Amniotic epithelial cell (primary cell): ENCODE measurements at regions not wholly inside any gene's neighbourhood (a gene's known extent, or its start where the extent isn't known, plus 50 kb on each side); places are given as distances from the start of the nearest gene placed in this dataset.

Source experiments
- DNase-seq: peaks from one replicate; pipeline ENCODE4 v3.0.0-alpha.2; 2010; ENCODE audit warnings: low read depth

DNA sequence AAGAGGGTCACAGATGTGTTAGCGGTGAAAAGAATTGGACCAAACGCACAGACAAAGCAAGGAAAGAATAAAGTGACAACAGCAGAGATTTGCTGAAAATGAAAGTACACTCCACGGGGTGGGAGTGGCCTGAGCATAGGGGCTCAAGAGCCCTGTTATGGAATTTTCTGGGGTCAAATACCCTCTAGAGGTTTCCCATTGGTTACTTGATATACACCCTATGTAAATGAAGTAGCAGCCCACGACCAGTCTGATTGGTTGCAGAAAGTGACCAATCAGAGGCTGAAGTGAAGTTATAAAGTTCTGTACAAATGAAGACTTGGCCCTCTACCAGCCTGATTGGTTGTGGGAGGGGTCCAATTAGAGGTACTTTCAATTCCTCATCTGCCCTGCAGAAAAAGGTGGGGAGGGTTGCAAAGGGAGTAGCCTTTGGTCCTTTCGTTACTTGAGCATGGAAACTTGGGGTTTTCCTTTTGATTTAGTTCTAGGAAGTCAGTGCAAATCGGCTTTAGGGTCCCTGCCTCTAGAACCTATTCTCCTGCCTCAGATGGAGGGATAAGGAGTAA, 125.6 kb upstream of the PRPS1L1 start:
- no peak for DNase-seq

DNA sequence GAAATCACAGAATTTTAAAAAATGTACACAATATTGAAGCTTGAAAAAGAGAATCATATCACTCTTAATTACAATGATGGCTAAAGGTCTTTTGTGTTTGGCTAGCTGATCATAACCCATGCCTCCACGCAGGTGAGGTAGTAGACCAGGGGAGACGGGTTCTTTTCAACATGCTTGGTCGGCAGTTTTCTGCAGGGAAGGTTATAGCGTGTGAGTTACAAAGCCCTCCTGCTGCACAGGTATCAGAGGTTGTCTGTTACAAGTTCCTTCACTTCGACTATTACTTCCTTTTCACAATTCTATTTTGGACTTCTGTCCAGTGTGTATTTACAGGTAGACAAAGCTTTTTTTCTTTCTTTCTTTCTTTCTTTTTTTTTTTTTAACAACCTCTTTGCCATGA, 127.1 kb upstream of the PRPS1L1 start:
- no peak for DNase-seq

DNA sequence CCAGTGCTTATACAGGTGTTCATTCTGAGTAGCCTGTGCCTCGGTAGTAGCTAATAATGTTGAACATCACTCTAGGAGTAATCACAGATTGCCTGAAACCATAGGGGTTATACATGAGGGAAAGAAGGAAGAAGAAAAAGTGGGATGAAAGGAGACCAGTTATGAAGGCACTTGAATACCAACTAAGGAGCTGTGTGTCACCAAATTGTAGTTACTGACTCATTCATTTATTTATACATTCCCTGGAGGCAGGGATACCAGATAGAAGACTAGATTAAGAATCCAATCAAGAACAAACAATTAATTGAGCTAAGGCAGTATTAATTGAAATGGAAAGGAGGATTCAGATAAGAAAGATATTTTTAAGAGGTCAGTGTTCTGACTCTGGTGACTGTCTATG, 129.6 kb upstream of the PRPS1L1 start:
- DNase-seq = no peak

DNA sequence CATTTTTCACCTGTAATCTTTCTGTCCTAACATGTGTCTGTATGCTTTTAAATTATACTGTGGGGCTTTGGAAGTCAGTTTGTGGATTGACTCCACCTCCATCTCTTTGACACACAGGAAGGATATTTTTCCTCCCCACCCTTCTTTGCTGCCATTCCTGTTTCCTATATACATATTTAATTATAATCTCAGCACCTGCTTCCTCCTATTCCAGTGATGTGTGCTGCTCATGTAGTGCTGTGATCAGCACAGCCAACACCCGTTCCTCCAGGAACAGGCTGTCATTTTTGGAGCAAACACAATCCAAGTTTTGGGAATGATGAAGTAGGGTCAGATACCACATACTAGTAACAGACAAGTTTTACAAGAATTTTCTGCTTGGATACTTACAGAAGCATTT, 135.0 kb upstream of the PRPS1L1 start:
- no peak for DNase-seq

DNA sequence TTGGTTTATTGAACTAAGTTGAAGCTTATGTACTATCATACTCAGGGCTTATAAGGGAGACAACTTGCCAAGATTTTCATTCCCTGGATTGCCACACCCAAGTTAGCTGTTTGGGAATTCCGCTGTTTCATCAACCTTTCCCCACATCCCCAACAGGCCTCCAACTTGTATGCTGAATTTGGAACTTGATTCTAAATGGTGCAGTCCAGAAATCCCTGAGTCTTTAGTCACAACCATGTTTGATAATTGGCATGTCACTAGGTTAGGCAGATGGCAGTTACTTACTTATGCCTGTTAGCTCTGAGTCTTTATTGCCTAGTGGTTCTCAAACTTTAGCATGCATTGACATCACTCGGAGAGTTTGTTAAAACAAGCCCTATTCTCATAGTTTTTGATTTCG, 135.4 kb upstream of the PRPS1L1 start:
- DNase-seq = no peak

DNA sequence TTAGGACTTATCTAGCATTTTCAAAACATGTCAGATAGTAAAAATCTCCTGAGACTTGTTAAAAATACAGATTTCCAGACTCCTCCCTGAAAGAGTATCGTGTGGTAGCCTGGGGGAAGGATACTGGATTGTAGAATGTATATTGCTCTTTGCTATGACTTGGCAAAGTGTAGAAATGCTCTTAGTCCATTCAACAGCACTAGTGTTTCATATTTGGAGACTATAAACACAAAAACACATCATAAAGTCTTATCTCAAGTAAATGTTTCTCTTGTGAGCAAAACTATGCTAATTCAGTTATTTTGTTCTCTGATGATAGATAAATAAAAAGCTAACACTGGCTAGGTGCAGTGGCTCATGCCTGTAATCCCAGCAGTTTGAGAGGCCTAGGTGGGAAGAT, 137.5 kb upstream of the PRPS1L1 start:
- DNase-seq = peak; percentile 53

DNA sequence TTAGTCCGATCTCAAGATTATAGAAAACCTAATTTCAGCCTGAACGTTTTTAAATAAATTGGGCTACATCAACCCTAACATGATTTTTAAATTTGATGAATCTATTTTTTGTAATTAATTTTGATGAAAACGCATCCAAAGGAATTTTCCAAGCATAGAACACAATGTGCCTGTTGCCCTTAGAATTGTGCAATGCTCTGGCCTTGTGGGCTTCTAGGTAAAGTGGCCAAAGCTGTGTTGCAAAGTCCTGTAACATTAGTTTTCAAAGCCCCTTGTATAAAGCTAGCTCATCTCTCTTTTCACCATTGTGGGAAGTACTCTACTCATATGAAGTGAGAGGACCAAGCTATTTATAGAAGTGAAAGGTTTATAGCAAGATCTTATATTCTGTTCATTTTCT, 138.4 kb upstream of the PRPS1L1 start:
- peak; percentile 56 for DNase-seq

DNA sequence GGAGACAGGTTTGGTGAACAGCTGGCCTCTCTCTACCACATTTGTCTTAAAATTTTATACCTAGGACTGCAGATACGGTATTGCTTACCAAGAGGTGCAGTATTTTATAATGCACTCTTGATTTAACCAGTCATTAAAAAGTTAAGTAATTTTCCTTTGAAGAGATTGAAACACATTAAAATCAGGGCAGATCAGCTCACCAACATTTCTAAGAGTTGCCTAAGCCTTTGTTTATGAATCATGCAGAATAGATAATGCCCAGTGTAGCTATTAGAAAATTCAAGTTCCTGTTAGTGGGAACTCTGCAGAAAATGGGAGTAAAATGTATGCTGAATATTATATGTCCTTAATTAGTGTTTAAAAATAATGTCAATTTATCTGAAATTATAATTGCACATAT, 140.2 kb upstream of the PRPS1L1 start:
- DNase-seq = peak; percentile 54

DNA sequence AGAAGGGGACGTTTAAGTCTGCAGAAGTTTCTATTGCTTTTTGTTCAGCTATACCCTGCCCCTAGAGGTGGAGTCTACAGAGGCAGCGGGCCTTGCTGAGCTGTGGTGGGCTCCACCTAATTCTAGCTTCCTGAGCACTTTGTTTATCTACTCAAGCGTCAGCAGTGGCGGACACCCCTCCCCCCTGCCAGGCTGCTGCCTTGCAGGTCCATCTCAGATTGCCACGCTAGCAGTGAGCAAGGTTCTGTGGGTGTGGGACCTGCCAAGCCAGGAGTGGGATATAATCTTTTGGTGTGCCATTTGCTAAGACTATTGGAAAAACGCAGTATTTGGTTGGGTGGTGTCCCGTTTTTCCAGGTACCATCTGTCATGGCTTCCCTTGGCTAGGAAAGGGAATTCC, 147.3 kb upstream of the PRPS1L1 start:
- no peak for DNase-seq

DNA sequence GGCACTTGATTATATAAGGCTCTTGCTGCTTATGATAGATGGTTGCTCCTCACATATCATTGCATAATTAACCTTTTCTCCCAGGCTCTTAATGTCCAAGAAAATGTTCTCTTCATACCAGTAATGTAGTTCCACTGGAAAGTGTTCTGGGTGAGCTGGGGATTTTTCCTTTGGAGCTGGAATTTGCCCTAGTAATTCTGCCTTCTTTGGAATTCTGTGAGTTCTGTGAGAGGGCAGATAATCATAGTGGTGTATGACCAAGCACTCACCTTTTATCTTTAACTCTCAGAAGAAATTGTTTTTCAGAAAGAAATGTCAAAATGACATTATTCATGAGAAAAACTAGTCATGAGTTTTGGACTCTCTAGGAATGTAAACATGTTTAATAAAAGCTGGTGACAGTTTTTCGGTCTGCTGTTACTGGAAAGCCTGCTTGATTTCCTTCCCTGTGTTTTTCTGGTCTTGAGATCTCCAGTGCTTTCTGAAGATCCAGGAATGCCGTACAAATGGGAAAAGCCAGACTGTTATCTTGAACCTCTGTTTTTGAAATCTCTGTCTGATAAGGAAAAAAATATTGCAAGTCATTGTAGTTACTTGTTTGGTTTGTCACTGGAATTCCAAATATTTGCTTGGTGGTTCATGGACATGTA, 148.3 kb upstream of the PRPS1L1 start:
- peak; percentile 70 for DNase-seq

DNA sequence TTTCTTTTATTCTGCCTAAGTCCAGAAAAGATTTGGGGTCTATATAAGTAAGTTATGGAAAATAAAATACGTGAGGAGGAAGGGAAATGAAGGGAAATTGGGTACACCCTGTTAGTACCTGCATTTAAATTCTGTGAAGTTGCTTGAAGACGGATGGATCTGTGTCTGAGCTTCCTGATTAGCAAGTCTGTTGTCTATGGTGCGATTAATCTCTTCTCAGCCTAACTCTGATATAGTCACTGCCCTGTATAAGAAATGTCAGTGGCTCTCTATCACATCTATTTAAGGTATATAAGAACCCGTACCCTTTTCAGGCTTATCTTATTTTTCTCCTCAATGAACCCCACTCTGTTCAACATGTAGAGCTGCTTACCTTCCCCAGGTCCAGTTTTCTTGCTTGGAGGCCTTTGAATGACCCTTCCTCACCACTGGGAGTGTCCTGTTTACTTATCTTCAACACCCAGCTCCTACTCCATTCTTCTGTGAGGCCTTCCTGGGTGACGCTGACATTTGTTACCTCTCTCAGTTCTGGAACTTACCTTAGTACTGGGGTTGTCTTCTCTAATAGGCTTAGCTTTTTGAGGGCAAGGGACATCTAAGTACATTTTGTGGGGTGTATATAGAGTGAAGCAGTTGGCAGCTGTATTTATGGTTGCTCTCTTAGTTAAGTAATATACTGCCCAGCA, 149.6 kb upstream of the PRPS1L1 start:
- DNase-seq = no peak

DNA sequence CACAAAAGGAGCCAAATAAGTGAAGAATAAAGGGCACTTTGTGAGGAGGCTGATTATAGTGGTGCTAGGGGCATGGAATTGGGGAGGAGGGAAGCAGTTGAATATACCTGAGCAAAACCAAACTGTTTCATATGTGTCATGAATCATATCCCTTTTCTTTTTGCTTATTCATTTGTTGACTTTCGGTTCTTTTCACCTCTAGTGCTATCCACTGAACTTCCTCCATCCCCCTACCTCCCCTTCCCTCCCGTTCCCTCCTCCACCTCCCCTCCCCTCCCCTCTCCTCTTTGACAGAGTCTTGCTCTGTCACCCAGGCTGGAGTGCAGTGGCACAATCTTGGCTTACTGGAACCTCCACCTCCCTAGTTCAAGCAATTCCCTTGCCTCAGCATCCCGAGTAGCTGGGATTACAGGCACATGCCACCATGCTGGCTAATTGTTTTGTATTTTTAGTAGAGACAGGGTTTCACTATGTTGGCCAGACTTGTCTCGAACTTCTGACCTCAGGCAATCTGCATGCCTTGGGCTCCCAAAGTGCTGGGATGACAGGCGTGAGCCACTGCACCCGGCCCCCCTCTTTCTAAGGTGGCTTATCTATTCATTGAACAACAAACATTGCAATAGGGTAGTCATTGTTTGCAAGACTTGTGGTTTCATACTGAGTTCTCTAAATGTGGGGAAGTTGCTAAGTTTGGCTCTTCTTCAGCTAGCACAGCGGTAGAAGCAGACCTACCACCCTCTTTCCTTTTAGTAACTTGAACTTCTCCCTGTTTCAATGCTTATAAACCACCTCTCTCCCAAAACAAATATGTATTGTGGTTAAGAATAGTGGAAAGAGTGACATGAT, 150.4 kb upstream of the PRPS1L1 start:
- DNase-seq = peak; percentile 74

DNA sequence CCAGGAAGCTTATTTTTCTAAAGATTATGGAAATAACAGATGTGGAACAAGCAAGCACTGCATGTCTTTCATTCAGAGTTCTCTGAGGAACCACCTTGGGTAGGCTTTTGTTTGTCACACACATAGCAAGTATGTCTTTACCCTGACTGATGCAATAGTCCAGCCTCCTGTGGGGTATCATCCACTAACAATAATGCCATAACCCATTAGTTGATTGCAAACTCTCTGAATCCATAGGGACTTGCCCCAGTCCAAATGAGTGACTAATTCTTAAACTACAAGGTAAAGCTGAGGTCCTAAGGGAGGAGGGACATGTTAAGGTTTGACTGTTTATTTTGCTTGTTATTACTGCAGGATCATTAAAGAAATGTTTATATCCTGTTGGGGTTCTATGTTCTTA, 151.4 kb upstream of the PRPS1L1 start:
- peak; percentile 12 for DNase-seq

DNA sequence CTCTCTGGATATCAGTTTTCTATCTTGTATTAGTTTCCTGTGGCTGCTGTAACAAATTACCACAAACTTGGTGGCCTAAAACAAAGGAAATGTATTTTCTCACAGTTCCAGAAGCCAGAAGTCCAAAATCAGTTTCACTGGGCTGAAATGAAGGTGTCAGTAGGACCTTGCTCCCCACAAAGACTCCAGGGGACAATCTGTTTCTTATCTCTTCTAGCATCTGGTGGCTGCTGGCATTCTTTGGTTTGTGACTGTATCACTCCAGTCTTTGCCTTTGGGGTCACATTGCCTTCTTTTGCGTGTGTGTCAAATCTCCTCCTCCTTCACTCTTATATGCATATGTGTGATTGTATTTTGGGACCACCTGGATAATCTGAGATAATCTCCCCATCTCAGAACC, 153.0 kb upstream of the PRPS1L1 start:
- no peak for DNase-seq

DNA sequence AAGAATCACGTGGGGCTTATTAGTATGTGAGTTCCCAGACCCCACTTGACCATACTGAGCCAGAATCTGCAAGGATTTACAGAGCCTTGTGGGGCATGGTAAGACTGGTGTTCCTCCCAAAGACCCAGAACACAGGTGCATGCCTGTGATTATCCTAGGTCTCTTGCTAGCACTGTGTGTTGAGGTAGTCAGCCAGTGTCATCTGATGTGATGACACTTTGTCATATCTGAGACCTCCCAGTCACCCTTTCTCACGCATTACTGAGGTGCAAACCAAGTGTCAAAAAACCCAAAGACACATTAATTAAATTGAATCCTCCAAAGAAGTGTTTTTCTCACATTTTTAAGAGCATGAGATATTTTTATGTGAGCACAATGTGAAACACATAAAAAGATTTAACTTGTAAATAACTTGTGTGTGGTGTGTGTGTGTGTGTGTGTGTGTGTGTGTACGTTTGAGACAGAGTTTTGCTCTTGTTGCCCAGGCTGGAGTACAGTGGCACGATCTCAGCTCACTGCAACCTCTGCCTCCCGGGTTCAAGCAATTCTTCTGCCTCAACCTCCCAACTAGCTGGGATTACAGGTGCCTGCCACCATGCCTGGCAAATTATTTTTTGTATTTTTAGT, 162.0 kb upstream of the PRPS1L1 start:
- DNase-seq = no peak

DNA sequence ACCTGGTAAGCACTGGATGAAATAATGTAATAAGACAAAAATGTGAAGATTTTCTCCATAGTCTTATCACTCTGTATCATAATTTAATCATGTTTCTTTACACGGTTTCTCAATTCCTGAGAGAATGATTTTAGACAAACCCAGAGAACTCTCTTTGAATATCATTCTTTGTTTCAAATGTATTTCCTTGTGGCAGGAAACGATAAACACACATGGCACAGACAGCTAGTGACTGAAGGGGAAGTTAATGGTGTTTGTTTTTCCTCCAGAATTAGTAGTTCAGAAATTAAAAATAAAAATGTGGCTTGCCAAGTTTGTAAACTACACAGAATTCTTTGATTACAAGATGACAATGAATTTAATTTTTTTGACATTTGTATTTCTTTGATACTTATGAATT, 163.7 kb upstream of the PRPS1L1 start:
- DNase-seq = no peak

DNA sequence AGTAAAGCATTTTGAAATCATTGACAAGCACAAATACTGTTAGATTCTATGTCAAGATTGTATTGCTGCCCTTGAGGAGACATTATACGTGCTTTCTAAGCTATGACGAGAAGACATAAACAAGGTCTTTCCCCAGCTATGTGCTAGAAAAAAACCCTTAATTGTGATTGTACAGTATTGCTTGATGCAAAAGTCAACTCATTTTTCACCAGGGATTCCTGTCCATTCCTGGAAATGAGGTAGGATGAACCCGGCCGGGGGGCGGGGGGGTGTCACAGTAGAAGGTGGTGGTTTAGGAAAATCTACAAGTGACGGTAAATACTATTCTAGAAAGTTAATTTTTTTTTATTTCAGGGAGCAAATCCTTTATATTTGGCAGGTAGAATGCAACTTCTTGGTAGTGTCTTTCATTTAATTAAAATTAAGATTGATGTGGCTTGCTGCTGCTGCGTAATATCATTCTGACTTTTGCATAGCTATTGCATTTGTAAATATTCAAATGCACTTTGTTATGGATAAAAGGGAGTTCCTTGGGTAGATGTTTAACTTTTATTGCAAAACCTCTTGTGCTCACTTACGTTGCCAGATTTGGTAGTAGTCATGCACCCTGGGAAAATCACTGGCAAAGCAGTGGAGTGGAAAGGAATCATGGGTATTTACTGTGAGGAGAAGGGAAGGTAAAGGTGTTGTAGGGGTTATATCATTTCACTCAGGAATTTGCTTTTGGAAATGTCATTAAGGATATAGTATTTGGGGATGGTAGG, 164.4 kb upstream of the PRPS1L1 start:
- no peak for DNase-seq

DNA sequence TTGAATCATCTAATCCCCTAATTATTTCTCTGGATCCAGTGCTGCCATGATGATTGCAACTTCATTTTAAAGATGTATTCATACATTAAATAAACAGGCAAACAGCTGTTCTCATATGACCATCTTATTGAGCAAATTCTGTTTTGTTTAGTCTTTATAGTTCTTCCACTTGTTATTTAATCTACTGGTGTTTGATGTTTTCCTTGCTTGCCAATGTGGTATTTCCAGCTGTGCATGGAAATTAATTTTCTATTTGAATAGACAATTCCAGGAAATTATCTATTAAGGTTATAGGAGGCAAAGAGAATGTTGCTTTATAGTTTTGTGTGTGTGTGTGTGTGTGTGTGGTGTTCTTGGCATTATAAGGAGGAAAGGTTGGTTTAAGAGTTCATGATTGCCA, 167.0 kb upstream of the PRPS1L1 start:
- no peak for DNase-seq

DNA sequence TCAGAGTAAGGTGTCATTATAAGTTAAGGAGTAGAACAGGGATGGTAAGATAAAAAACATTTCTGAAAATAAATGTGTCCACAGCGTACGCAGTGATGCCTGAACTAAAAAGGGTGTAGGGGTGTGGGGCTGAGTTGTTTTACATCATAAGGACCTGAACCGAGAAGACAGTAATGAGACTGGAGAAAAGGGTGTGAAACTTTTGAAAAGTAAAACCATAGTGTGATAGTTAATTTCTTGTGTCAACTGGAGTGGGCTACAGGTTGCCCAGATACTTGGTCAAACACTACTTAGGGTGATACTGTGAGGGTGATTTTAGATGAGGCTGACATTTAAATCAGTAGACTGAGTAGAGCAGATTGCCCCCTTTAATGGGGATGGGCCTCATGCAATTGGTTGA, 169.0 kb upstream of the PRPS1L1 start:
- DNase-seq = no peak

DNA sequence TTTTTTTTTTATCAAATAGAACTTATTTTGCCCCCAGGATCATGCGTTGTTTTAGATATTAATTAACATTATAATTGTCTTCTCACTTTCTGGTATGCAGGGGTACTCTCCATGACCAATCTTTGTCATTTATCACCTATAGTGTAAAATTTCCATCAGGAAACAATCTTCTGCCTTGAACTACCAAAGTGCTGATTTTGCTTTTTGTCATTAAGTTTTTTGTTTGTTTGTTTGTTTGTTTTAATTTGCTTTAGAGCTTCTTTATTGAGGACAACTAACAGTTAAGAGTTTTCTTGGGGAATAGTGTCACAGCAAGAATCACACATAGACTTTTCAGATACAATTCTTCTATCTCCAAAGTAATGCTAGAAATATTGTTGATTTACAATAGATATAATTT, 171.2 kb upstream of the PRPS1L1 start:
- DNase-seq = no peak

DNA sequence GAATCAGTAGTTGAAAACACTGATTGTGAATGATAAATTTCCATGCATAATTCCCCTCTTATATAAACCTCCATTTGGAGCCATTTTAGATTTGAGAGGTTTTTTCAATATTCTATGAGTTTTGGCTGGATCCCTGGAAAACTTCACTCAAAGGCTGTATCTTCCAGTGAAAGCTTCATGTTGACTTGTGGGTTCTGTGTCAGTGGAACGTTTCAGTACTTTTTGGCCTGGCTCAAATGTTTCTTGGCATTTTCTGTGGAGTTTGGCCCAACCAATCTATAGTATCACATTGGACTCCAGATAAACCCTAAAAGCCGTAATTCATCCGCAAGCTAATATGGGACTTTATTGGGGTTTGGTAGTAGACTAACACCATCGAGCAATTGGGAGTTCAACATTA, 172.6 kb upstream of the PRPS1L1 start:
- DNase-seq = no peak

DNA sequence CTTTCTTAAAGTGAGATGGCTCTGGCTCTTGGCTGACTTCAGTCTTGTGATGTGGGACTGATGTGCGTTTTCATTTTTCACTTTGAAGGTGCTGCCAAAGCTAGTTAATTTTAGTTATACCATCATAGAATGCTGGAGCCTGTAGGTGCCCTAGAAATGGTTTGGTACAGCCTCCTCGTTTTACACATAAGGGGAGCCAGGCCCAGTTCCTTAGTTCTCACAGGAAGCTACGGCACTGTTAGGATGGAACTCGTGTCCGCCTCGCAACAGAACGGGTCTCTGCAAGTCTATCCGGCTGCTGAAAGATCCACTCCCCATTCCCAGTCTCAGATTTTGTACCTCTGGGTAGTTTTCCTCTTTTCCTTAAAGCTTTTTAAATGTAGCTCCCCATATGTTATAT, 173.2 kb upstream of the PRPS1L1 start:
- no peak for DNase-seq
